Activated CD4-positive, alpha-beta memory T cell treated with anti-CD3 and anti-CD28 coated beads for 36 hours (primary cell): ENCODE measurements at regions not wholly inside any gene's neighbourhood (a gene's known extent, or its start where the extent isn't known, plus 50 kb on each side); places are given as distances from the start of the nearest gene placed in this dataset.

Source experiments
- CTCF ChIA-PET: fragments of 350-600 bp; sonication (Branson Sonifier 250); formaldehyde crosslinking; loops from one replicate; lab custom pipeline; 2021; ENCODE audit warnings: antibody characterized with exemption, inconsistent platforms; lab: Charles Lee
- POLR2A ChIA-PET: fragments of 350-600 bp; sonication (Branson Sonifier 250); formaldehyde crosslinking; loops from one replicate; lab custom pipeline; 2021; ENCODE audit warnings: antibody characterized with exemption; lab: Charles Lee
- DNase-seq: peaks from one replicate; pipeline ENCODE4 v3.0.0-alpha.2; 2020
- H3K27ac Mint-ChIP-seq: one replicate; pipeline ENCODE4 v1.8.0; 2021; ENCODE audit warnings: mixed read lengths
- H3K27me3 Mint-ChIP-seq: one replicate; pipeline ENCODE4 v1.8.0; 2021; ENCODE audit warnings: mixed read lengths
- H3K36me3 Mint-ChIP-seq: one replicate; pipeline ENCODE4 v1.8.0; 2021; ENCODE audit warnings: mixed read lengths
- H3K4me1 Mint-ChIP-seq: one replicate; pipeline ENCODE4 v1.8.0; 2021; ENCODE audit warnings: low read depth, mixed read lengths
- H3K4me3 Mint-ChIP-seq: one replicate; pipeline ENCODE4 v1.8.0; 2021; ENCODE audit warnings: mild to moderate bottlenecking, mixed read lengths
- H3K9me3 Mint-ChIP-seq: one replicate; pipeline ENCODE4 v1.8.0; 2021; ENCODE audit warnings: mixed read lengths
- intact Hi-C: fragments of 100-400 bp; cut with micrococcal nuclease; formaldehyde crosslinking; loops from one replicate; pipeline ENCODE4 v1.15.1; 2023

- intact Hi-C loops: no loop called here
- CTCF ChIA-PET: no interaction called here
- no peaks in the 10 kb centered on the region for H3K4me1 Mint-ChIP-seq
- H3K27me3 Mint-ChIP-seq: no peaks in the 10 kb centered on the region
- H3K4me3 Mint-ChIP-seq: no peak overlapping the region
- POLR2A ChIA-PET: no interaction called here
- DNase-seq: no peak
- H3K36me3 Mint-ChIP-seq: no peaks in the 10 kb centered on the region
- no peaks in the 10 kb centered on the region for H3K9me3 Mint-ChIP-seq
- H3K27ac Mint-ChIP-seq: no peak overlapping the region
These were observed 311.8 kb downstream of the SPRY2 start for GRCh38 chr13:80029170-80029569.

- Mint-ChIP-seq H3K4me1 (no peaks in the 10 kb centered on the region), H3K27me3 (no peaks in the 10 kb centered on the region), H3K9me3 (no peaks in the 10 kb centered on the region), H3K4me3 (no peak overlapping the region), H3K36me3 (no peaks in the 10 kb centered on the region), H3K27ac (no peak overlapping the region)
- ChIA-PET CTCF (no interaction called here), POLR2A (no interaction called here)
- no peak for DNase-seq
- intact Hi-C loops: no loop called here
These were observed 318.8 kb downstream of the SPRY2 start for GRCh38 chr13:80022146-80022545.

- Mint-ChIP-seq H3K36me3 (no peaks in the 10 kb centered on the region), H3K9me3 (peaks cover 2% of the 10 kb centered on the region), H3K27me3 (no peaks in the 10 kb centered on the region), H3K4me3 (no peak overlapping the region), H3K27ac (no peak overlapping the region), H3K4me1 (no peaks in the 10 kb centered on the region)
- POLR2A ChIA-PET: no interaction called here
- intact Hi-C loops: no loop called here
- CTCF ChIA-PET: no interaction called here
- DNase-seq: no peak
These were observed 328.7 kb downstream of the SPRY2 start for GRCh38 chr13:80012251-80012650.

GRCh38 chr13:80011448-80012212, 329.3 kb downstream of the SPRY2 start:
- H3K36me3 Mint-ChIP-seq: no peaks in the 10 kb centered on the region
- H3K4me3 Mint-ChIP-seq: no peak overlapping the region
- CTCF ChIA-PET: no interaction called here
- H3K27me3 Mint-ChIP-seq: no peaks in the 10 kb centered on the region
- intact Hi-C loops: no loop called here
- no peak overlapping the region for H3K27ac Mint-ChIP-seq
- H3K9me3 Mint-ChIP-seq: peaks cover 2% of the 10 kb centered on the region
- POLR2A ChIA-PET: interaction anchor here (0.5 kb wide), 1 partner anchor 374 kb away, joined by 3 read pairs; no protein-coding TSS in a partner anchor
- no peaks in the 10 kb centered on the region for H3K4me1 Mint-ChIP-seq
- DNase-seq: no peak

- CTCF ChIA-PET: no interaction called here
- Mint-ChIP-seq H3K27me3 (no peaks in the 10 kb centered on the region), H3K27ac (no peak overlapping the region), H3K36me3 (no peaks in the 10 kb centered on the region), H3K4me1 (no peaks in the 10 kb centered on the region), H3K9me3 (no peaks in the 10 kb centered on the region), H3K4me3 (no peak overlapping the region)
- intact Hi-C loops: no loop called here
- POLR2A ChIA-PET: interaction anchor here (0.5 kb wide), 1 partner anchor 373 kb away, joined by 3 read pairs; no protein-coding TSS in a partner anchor
- DNase-seq: no peak
These were observed 330.1 kb downstream of the SPRY2 start for GRCh38 chr13:80010846-80011245.

GRCh38 chr13:80010286-80010831, 330.6 kb downstream of the SPRY2 start:
- ChIA-PET CTCF (no interaction called here), POLR2A (no interaction called here)
- no peaks in the 10 kb centered on the region for H3K9me3 Mint-ChIP-seq
- no peak for DNase-seq
- H3K4me3 Mint-ChIP-seq: no peak overlapping the region
- no peaks in the 10 kb centered on the region for H3K36me3 Mint-ChIP-seq
- intact Hi-C loops: no loop called here
- H3K4me1 Mint-ChIP-seq: no peaks in the 10 kb centered on the region
- H3K27ac Mint-ChIP-seq: no peak overlapping the region
- no peaks in the 10 kb centered on the region for H3K27me3 Mint-ChIP-seq

GRCh38 chr13:80009760-80010159, 331.2 kb downstream of the SPRY2 start:
- Mint-ChIP-seq H3K27ac (no peak overlapping the region), H3K4me1 (no peaks in the 10 kb centered on the region), H3K4me3 (no peak overlapping the region), H3K36me3 (no peaks in the 10 kb centered on the region), H3K9me3 (no peaks in the 10 kb centered on the region), H3K27me3 (no peaks in the 10 kb centered on the region)
- POLR2A ChIA-PET: no interaction called here
- DNase-seq: no peak
- CTCF ChIA-PET: no interaction called here
- intact Hi-C loops: no loop called here

- CTCF ChIA-PET: no interaction called here
These were observed 334.0 kb downstream of the SPRY2 start for GRCh38 chr13:80006940-80007339.

GRCh38 chr13:80001510-80001842, 339.4 kb downstream of the SPRY2 start:
- intact Hi-C loops: no loop called here
- no peaks in the 10 kb centered on the region for H3K36me3 Mint-ChIP-seq
- H3K9me3 Mint-ChIP-seq: no peaks in the 10 kb centered on the region
- ChIA-PET CTCF (no interaction called here), POLR2A (no interaction called here)
- no peak for DNase-seq
- H3K27ac Mint-ChIP-seq: no peak overlapping the region
- H3K27me3 Mint-ChIP-seq: no peaks in the 10 kb centered on the region
- no peak overlapping the region for H3K4me3 Mint-ChIP-seq
- H3K4me1 Mint-ChIP-seq: no peaks in the 10 kb centered on the region

More at GRCh38 chr13:80006940-80007339, 334.0 kb downstream of the SPRY2 start:
- intact Hi-C loops: no loop called here
- Mint-ChIP-seq H3K27me3 (no peaks in the 10 kb centered on the region), H3K27ac (no peak overlapping the region), H3K4me3 (no peak overlapping the region), H3K36me3 (no peaks in the 10 kb centered on the region), H3K4me1 (no peaks in the 10 kb centered on the region), H3K9me3 (no peaks in the 10 kb centered on the region)
- POLR2A ChIA-PET: no interaction called here
- DNase-seq: no peak

- intact Hi-C loops: no loop called here
- CTCF ChIA-PET: no interaction called here
- Mint-ChIP-seq H3K36me3 (no peaks in the 10 kb centered on the region), H3K27ac (no peak overlapping the region), H3K4me3 (no peak overlapping the region), H3K4me1 (no peaks in the 10 kb centered on the region), H3K9me3 (no peaks in the 10 kb centered on the region), H3K27me3 (no peaks in the 10 kb centered on the region)
- DNase-seq: no peak
- POLR2A ChIA-PET: no interaction called here
These were observed 340.0 kb downstream of the SPRY2 start for GRCh38 chr13:80000684-80001509.

GRCh38 chr13:79999601-80000000, 341.3 kb downstream of the SPRY2 start:
- no peaks in the 10 kb centered on the region for H3K36me3 Mint-ChIP-seq
- ChIA-PET POLR2A (interaction anchor here (0.6 kb wide), 2 partner anchors 11 to 98 kb away, joined by 3 read pairs; no protein-coding TSS in a partner anchor), CTCF (interaction anchor here (0.6 kb wide), 1 partner anchor 840 kb away, joined by 3 read pairs; no protein-coding TSS in a partner anchor)
- intact Hi-C loops: no loop called here
- H3K4me1 Mint-ChIP-seq: no peaks in the 10 kb centered on the region
- H3K4me3 Mint-ChIP-seq: no peak overlapping the region
- H3K27ac Mint-ChIP-seq: no peak overlapping the region
- DNase-seq: no peak
- H3K9me3 Mint-ChIP-seq: no peaks in the 10 kb centered on the region
- H3K27me3 Mint-ChIP-seq: no peaks in the 10 kb centered on the region

- Mint-ChIP-seq H3K27me3 (no peaks in the 10 kb centered on the region), H3K27ac (no peak overlapping the region), H3K4me3 (no peak overlapping the region), H3K4me1 (no peaks in the 10 kb centered on the region), H3K9me3 (no peaks in the 10 kb centered on the region), H3K36me3 (no peaks in the 10 kb centered on the region)
- no peak for DNase-seq
- ChIA-PET POLR2A (no interaction called here), CTCF (no interaction called here)
- intact Hi-C loops: no loop called here
These were observed 342.5 kb downstream of the SPRY2 start for GRCh38 chr13:79998381-79998880.
